Fibroblast of lung (primary cell): ENCODE measurements at regions not wholly inside any gene's neighbourhood (a gene's known extent, or its start where the extent isn't known, plus 50 kb on each side); places are given as distances from the start of the nearest gene placed in this dataset.

ENCODE experiments used
- DNase-seq, 2 donors: peaks; one replicate each; pipeline versions ENCODE4 v3.0.0 to v3.0.0-alpha.2; 2010; ENCODE audit warnings: low read depth in 2 of 2
- H2AFZ ChIP-seq: 2 replicates; pipeline ENCODE4 v1.5.1; 2012; ENCODE audit warnings: low read length, control low read depth, inconsistent platforms
- H3K27ac ChIP-seq: 2 replicates; pipeline ENCODE4 v1.5.1; 2011; ENCODE audit warnings: low read length, control low read depth; ENCODE audit not compliant: insufficient read depth
- H3K27me3 ChIP-seq: 2 replicates; pipeline ENCODE4 v1.5.1; 2011; ENCODE audit warnings: mild to moderate bottlenecking, low read length; ENCODE audit not compliant: control insufficient read depth, insufficient read depth
- H3K36me3 ChIP-seq: 2 replicates; pipeline ENCODE4 v1.5.1; 2011; ENCODE audit warnings: low read length; ENCODE audit not compliant: control insufficient read depth, insufficient read depth
- H3K4me1 ChIP-seq: 2 replicates; pipeline ENCODE4 v1.5.1; 2011; ENCODE audit warnings: low read length; ENCODE audit not compliant: control insufficient read depth, insufficient read depth; ENCODE audit errors: extremely low read depth
- H3K4me2 ChIP-seq: 2 replicates; pipeline ENCODE4 v1.5.1; 2011; ENCODE audit warnings: low read length, control low read depth; ENCODE audit not compliant: insufficient read depth; ENCODE audit errors: extremely low read depth
- H3K4me3 ChIP-seq, 4 experiments: fragments of 200-600 bp in 1 of 4; sonication (generic) in 1 of 4; replicated peaks in 1 of 4; 2 replicates each; pipeline ENCODE4 v1.5.1; 2011 to 2016; ENCODE audit warnings: low read length in 4 of 4, low read depth in 3 of 4, mild to moderate bottlenecking in 3 of 4, control low read depth in 2 of 4, inconsistent platforms in 1 of 4, mixed read lengths in 1 of 4; ENCODE audit not compliant: insufficient read depth in 1 of 4; ENCODE audit errors: control extremely low read depth in 1 of 4
- H3K79me2 ChIP-seq: 2 replicates; pipeline ENCODE4 v1.5.1; 2012; ENCODE audit warnings: mild to moderate bottlenecking, low read length, inconsistent platforms; ENCODE audit not compliant: control insufficient read depth, insufficient read depth
- H3K9ac ChIP-seq: 2 replicates; pipeline ENCODE4 v1.5.1; 2011; ENCODE audit warnings: mild to moderate bottlenecking, low read length, control low read depth; ENCODE audit not compliant: insufficient read depth
- H3K9me3 ChIP-seq: 2 replicates; pipeline ENCODE4 v1.5.1; 2012; ENCODE audit warnings: low read depth, low read length; ENCODE audit not compliant: control insufficient read depth, insufficient read depth
- H4K20me1 ChIP-seq: 2 replicates; pipeline ENCODE4 v1.5.1; 2011; ENCODE audit warnings: low read length; ENCODE audit not compliant: control insufficient read depth, insufficient read depth; ENCODE audit errors: extremely low read depth
- EZH2 ChIP-seq: IDR thresholded peaks from 2 replicates; pipeline ENCODE4 v1.5.1; 2012; ENCODE audit warnings: low read length, control low read depth, mild to moderate bottlenecking; ENCODE audit errors: missing control alignments
- TF ChIP-seq, protein P1 (sequence below), 2 donors: IDR thresholded peaks in 1 of 2; conservative IDR thresholded peaks in 1 of 2; 1 replicate in 1 of 2; 2 replicates in 1 of 2; pipeline ENCODE4 v1.5.1; 2011 to 2012; ENCODE audit warnings: low read length in 2 of 2, control low read depth in 1 of 2, inconsistent platforms in 1 of 2, low read depth in 1 of 2, mild to moderate bottlenecking in 1 of 2

DNA sequence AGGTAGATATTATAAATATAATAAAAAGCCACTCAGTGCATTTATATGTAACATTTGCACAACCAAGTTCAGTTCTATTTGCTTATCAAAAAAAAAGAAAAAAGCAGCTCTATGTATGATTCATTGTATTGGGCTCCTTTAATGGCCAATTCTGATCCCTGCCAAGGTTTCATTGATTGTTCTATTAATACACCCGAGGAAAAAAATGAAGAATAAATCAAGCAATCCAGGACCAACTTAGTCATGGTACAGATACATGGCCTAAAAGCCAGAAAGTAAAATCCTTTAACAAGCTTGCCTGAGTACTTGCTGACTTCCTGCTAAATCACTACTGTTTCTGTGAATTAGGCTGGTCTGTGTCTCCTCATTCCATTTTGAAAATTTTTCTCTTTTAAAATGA, 77.6 kb upstream of the PCDH7 start:
- Histone ChIP-seq H3K9me3 (no peaks in the 10 kb centered on the region), H4K20me1 (no peaks in the 10 kb centered on the region), H3K79me2 (no peaks in the 10 kb centered on the region), H3K27me3 (no peaks in the 10 kb centered on the region), H3K36me3 (no peaks in the 10 kb centered on the region), H3K4me3 (no peak overlapping the region), H3K9ac (no peak overlapping the region), H3K4me1 (no peaks in the 10 kb centered on the region), H3K27ac (no peak overlapping the region), H2AFZ (no peak overlapping the region), H3K4me2 (no peak overlapping the region)
- TF ChIP-seq, protein P1, sequence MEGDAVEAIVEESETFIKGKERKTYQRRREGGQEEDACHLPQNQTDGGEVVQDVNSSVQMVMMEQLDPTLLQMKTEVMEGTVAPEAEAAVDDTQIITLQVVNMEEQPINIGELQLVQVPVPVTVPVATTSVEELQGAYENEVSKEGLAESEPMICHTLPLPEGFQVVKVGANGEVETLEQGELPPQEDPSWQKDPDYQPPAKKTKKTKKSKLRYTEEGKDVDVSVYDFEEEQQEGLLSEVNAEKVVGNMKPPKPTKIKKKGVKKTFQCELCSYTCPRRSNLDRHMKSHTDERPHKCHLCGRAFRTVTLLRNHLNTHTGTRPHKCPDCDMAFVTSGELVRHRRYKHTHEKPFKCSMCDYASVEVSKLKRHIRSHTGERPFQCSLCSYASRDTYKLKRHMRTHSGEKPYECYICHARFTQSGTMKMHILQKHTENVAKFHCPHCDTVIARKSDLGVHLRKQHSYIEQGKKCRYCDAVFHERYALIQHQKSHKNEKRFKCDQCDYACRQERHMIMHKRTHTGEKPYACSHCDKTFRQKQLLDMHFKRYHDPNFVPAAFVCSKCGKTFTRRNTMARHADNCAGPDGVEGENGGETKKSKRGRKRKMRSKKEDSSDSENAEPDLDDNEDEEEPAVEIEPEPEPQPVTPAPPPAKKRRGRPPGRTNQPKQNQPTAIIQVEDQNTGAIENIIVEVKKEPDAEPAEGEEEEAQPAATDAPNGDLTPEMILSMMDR (conservative IDR thresholded peaks at IDR 0.05 in 1 of 2, IDR thresholded peaks at IDR 0.05 in 1 of 2; ENCODE audit: low read depth in 1 of 2, low read length in 2 of 2): no peak
- TF ChIP-seq EZH2: no peak
- no peak for DNase-seq

DNA sequence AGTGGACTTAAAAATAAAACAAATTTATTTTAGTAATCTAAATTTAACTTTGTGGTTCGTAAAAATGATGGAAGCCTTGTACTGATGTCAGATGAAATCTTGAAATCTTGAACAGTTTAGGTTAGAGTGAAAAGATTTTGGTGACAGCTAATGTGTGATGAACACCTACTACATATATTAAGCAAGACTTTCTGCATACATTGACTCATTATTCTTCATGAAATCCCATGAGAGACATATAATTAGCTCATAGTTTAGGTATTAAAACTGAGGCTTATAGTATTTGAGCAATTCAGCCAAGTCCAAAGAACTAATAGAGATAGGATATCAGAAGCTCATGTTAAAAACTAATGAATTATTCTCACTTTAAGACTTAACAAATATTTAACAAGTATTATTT, 66.9 kb upstream of the PCDH7 start:
- Histone ChIP-seq H3K27me3 (no peaks in the 10 kb centered on the region), H4K20me1 (no peaks in the 10 kb centered on the region), H3K36me3 (no peaks in the 10 kb centered on the region), H3K9me3 (no peaks in the 10 kb centered on the region), H3K79me2 (no peaks in the 10 kb centered on the region), H3K27ac (no peak overlapping the region), H3K9ac (no peak overlapping the region), H3K4me1 (no peaks in the 10 kb centered on the region), H3K4me2 (no peak overlapping the region), H3K4me3 (no peak overlapping the region), H2AFZ (no peak overlapping the region)
- TF ChIP-seq EZH2: no peak
- TF ChIP-seq, protein P1 (conservative IDR thresholded peaks at IDR 0.05 in 1 of 2, IDR thresholded peaks at IDR 0.05 in 1 of 2; ENCODE audit: low read depth in 1 of 2, low read length in 2 of 2): no peak
- DNase-seq: no peak

DNA sequence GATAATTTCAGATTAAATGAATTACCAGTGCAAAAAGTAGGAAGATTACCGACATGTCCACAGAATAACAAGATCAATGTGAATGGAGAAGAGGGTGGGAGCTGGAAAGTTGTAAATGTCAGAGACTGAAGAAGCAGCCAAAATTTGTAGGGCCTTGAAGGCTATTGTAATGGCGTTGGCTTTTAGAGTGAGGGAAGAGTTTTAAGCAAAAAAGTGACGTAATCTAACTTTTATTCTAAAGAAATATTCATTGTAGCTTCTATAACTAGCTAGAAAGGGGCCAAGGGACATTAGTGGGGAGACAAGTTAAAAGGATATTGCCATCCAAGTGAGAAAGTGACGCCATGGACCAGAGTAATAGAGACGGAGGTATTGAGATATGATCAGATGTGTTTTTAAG, 63.3 kb upstream of the PCDH7 start:
- Histone ChIP-seq H3K4me3 (no peak overlapping the region), H2AFZ (no peak overlapping the region), H3K36me3 (no peaks in the 10 kb centered on the region), H3K9ac (no peak overlapping the region), H4K20me1 (no peaks in the 10 kb centered on the region), H3K9me3 (no peaks in the 10 kb centered on the region), H3K27ac (no peak overlapping the region), H3K4me1 (no peaks in the 10 kb centered on the region), H3K79me2 (no peaks in the 10 kb centered on the region), H3K27me3 (no peaks in the 10 kb centered on the region), H3K4me2 (no peak overlapping the region)
- TF ChIP-seq EZH2: no peak
- TF ChIP-seq, protein P1 (conservative IDR thresholded peaks at IDR 0.05 in 1 of 2, IDR thresholded peaks at IDR 0.05 in 1 of 2; ENCODE audit: low read depth in 1 of 2, low read length in 2 of 2): no peak
- no peak for DNase-seq
